Eye (tissue), 1 donor: ENCODE measurements at regions not wholly inside any gene's neighbourhood (a gene's known extent, or its start where the extent isn't known, plus 50 kb on each side); places are given as distances from the start of the nearest gene placed in this dataset.

Experiments
- DNase-seq: peaks from one replicate; pipeline ENCODE4 v3.0.0-alpha.2; 2015

DNA sequence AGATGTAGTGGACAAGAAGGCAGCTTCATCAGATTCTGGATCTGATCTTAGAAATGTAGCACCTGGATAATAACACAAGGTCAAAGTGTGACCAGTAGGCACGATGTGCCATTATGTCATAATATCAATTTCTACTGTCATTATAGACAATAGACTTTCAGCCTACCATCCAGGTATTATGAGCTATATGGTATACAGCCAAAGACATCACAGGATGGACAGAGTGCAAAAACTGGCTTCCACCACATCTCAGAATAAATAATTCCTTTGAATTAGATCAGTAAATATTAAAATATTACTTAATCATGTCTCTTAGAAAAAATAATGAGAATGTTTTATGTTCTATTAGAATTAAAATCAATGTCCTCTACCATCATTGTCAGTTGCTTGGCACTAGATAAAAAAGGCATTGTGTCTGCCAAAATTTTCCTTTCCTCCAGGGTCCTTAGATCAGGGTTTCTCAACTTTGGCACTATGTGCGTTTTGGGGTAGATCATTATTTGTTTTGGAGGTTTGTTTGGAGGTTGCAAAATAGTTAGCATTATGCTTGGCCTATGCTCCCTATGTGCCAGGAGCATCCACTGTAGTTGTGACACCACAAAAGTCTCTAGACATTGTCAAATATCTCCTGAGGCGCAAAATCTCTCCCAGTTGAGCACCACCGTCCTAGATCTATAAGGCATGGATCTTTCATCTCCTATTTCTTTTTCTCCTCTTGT, 86.7 kb upstream of the NRIP1 start:
- DNase-seq: no peak

DNA sequence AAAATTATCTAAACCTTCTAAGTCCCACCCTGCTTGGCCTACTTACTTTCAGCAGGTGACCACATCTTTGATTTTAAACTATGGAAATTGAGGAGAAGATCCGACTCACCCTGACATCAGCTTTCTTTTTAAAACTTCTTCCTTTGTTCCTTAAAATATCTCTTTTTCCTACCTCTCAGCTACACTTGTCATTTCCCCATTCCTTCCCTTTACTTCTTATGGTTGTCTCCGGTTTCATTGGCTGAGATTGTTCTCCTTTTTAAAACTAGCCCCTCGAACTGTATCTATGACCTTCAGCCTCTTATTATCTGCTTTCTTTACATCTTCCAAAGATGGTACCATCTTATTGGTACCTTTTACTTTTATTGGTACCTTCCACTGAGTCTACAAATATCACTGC, 87.8 kb upstream of the NRIP1 start:
- DNase-seq: no peak

GRCh38 chr21:15159382-15160020, 94.7 kb upstream of the NRIP1 start:
- no peak for DNase-seq

- no peak for DNase-seq
Observed at GRCh38 chr21:15160136-15160535, 95.3 kb upstream of the NRIP1 start.

- DNase-seq: no peak
Observed at GRCh38 chr21:15162921-15163320, 98.1 kb upstream of the NRIP1 start.

DNA sequence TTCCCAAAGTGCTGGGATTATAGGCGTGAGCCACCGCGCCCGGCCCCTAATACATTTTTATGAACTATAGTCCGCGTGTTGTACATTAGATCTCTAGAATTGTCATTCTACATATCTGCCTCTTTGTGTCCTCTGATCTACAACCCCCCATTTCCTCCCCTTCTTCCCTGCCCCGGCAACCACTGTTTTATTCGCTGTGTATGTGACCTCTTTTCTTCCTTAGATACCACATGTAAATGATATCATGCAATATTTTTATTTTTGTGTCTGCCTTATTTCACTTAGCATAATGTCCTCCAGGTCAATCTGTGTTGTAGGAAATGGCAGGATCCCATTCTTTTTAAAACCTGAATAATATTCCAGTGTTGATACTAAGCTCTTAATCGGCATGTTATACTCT, 99.5 kb upstream of the NRIP1 start:
- DNase-seq: no peak

- no peak for DNase-seq
Observed at GRCh38 chr21:15164678-15165303, 100.0 kb upstream of the NRIP1 start.

DNA sequence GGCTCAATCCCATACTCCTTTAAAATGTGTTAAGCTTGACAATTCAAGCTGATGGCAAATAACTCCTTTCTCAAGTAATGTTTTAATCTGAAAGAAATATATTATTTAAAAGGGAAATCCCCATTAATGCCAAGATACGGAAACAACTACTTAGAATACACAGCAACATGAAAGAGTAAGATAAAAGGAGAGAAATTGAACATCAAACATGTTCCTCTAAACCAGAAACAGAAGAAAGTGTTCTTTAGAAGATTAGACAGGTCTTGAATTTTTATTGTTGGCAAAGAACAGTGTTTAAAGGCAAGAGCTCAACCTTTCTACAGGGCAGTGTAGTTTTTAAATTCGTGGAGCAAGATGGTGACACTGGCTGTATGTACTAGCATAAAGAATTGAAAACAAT, 105.8 kb upstream of the NRIP1 start:
- DNase-seq: no peak

DNA sequence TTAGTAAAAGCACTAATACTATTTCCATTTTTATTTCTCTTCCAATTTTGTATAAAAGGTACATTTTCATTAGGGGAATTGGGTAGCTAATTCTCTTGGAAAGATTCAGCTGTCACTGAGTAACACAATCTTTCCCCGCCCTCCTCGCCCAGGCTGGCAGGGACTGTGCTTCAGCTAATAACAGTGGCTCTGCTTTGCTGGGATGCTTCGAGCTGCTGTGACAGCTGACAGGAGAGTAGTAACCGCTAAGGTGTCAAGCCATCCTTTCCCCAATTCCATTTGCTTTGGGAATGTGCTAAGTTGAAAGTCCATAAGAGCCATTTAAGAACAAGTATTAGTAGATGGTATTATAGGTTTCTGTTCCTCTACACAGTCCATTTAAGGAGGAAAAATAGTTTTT, 106.7 kb upstream of the NRIP1 start:
- DNase-seq: no peak

DNA sequence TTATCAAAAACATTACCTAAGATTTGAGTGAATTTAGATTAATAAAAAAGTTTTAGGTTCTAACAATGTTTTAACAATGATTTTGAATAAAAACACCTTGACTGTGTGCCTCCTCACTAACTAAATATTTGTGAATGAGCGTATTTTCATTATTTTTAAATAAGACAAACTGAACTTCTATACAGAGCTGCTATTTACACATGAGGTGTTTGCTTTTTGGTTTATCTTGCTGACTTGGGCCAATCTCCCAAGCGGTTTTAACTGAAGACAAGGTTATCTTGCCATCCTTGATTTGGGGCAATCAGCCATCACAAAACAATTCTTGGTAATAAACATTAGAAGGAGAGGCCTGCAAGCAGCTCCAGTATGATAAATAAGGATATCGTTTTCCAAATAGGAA, 108.2 kb upstream of the NRIP1 start:
- DNase-seq: no peak

GRCh38 chr21:15174923-15175322, 110.1 kb upstream of the NRIP1 start:
- DNase-seq: no peak

- no peak for DNase-seq
Observed at GRCh38 chr21:15182731-15183130, 117.9 kb upstream of the NRIP1 start.

DNA sequence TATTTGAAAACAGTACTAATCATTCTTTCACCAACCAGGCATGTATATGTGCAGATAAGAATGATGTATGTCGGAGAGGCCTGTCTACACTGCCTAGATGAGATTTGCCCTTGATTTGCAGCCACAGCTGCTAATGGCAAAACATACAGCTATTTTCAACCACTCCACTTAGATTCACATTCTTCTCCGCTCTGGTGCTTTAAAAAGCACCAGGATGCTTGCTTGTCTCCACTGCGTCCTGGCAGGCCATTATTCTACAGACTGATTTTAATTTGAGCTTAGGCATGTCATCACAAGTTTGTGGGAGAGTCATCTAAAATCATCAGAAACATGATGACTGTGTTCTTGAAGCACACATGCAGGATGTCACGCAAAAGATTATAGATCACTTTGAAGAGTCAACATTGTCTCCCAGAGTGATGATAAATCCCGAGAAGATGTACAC, 119.0 kb upstream of the NRIP1 start:
- no peak for DNase-seq

DNA sequence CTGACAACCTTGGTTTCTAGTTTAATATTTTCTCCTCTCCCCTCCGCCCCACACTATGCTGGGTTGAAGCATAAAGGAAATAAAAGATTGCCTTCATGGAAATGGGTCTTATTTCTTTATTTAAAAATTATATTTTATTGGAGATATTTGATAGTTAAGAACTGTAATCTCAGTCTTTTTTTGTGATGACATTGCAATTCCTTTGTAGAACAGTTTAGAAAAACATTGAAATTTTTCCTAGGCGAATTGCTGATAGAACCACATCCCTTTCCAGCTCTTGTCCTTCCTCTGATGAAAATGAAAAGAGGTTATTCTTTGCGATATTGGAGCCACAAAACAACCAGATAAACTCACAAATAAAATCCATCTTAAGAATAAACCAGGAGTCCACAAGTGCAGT, 125.6 kb upstream of the NRIP1 start:
- DNase-seq: no peak

GRCh38 chr21:15190837-15191236, 126.0 kb upstream of the NRIP1 start:
- peak; percentile 43 for DNase-seq

DNA sequence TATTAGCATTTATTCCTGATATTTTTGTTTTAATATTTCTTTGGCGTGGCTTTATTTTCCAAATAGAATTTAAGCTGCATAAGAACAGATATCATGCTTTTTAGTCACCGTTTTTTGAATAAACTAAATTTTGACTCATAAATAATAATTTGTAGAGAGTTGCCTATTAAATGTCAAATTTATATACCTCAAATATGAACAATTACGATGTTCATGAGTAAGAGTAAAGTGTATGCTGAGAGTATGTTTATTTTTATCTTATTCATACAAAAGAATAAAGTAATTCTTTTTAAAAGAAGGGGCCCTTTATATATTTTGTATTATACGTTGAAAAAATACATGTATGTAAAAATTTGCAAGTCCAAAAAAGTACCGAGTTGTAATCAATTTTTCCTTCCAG, 126.5 kb upstream of the NRIP1 start:
- DNase-seq: no peak

DNA sequence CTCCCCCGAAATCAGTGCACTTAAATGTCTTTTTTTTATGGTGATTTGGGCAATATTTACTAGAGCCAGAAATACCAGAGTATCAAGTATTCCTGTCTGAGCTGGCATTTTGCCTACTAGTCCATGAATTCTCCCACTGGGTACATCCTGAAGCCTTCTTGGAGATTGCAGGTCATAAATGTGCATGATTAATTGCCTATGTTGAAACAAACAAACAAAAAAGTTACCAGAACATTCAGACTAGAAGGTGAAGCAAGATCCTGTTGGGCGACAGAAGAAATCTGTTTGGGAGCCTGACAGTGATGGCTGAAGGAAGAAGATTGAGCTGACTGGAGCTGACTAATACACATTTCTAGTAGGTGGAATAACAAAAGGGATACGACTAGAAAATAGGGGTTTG, 127.4 kb upstream of the NRIP1 start:
- no peak for DNase-seq

- no peak for DNase-seq
Observed at GRCh38 chr21:15193937-15194336, 129.1 kb upstream of the NRIP1 start.

DNA sequence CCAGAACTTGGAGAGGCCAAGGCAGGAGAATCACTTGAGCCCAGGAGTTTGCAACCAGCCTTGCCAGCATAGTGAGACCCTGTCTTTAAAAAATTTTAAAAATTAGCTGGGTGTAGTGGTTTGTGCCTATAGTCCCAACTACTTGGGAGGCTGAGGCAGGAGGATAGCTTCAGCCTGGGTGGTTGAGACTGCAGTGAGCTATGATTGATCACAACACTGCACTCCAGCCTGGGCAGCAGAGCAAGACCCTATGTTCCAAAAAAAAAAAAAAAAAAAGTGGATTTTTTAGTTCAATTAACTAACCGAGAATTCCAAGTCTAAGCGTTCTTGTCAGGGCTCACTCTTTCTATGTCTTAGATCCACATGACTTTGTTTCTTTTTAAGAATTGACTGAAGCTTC, 130.3 kb upstream of the NRIP1 start:
- DNase-seq: no peak

DNA sequence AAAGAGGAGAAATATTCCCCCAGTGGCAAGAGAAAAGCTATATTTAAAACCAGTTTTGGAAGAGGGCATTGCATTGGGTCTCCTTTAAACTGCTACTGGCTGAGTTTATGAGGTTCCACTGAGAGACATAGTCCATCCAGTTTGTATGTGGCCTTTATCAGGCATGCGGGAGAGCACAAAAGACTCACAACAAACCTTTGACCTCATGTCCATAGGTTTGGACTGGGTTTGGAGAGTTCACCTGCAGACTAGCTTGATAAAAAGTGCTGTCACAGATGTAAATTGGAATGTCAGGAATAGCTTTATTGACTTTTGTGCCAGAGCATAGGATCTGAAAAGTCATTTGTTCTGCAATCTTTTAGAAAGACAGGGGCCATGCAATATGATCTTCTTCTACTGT, 131.0 kb upstream of the NRIP1 start:
- no peak for DNase-seq

DNA sequence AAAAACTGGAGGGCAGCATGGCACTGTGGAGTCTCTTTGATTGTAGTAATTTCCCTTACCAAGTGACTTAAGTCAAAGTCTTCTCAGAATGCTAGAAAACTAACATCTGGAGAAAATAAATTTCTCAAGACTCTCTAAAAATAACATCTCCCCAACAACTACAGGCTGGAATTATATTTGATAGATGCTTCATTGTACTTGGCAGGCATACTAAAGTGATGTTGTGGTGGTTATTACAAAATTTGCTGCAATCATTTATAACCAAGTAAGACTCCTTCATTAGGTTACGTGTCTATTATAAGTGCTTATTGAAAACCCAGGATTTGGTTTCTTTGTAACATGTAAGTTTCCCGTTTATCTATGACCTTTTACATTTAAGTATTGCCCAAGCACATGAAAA, 132.9 kb upstream of the NRIP1 start:
- DNase-seq: no peak

- DNase-seq: peak; percentile 60
Observed at GRCh38 chr21:15199414-15200383, 134.9 kb upstream of the NRIP1 start.

GRCh38 chr21:15203740-15204139, 138.9 kb upstream of the NRIP1 start:
- no peak for DNase-seq
